HEK293 (cell line): ENCODE measurements at regions not wholly inside any gene's neighbourhood (a gene's known extent, or its start where the extent isn't known, plus 50 kb on each side); places are given as distances from the start of the nearest gene placed in this dataset.

Experiments used
- CTCF ChIA-PET: fragments of 350-600 bp; formaldehyde crosslinking; extraction: SDS; loops from one replicate; lab custom pipeline; 2021; ENCODE audit warnings: antibody characterized with exemption; lab: Yijun Ruan, JAX
- POLR2A ChIA-PET: fragments of 300-600 bp; formaldehyde crosslinking; extraction: SDS; loops from one replicate; lab custom pipeline; 2020; ENCODE audit warnings: antibody characterized with exemption, inconsistent platforms; lab: Yijun Ruan, JAX
- H3K27ac ChIP-seq: fragments of 200-500 bp; sonication (Bioruptor generic); 2 replicates; pipeline ENCODE4 v1.5.1; 2014; ENCODE audit warnings: low read depth, low read length, control low read depth, inconsistent platforms; ENCODE audit errors: extremely low read depth
- H3K36me3 ChIP-seq, 2 experiments: fragments of 200-500 bp in 1 of 2; sonication (Bioruptor generic) in 1 of 2; 1 replicate in 1 of 2; 2 replicates in 1 of 2; pipeline ENCODE4 v1.5.1; 2014 to 2017; ENCODE audit warnings: inconsistent platforms in 2 of 2, low read length in 2 of 2; ENCODE audit not compliant: control insufficient read depth in 2 of 2, insufficient read depth in 1 of 2
- H3K4me1 ChIP-seq: fragments of 200-500 bp; sonication (Bioruptor generic); 2 replicates; pipeline ENCODE4 v1.5.1; 2014; ENCODE audit warnings: mild to moderate bottlenecking, low read length, inconsistent platforms; ENCODE audit not compliant: control insufficient read depth, insufficient read depth
- H3K4me3 ChIP-seq: 2 replicates; pipeline ENCODE4 v1.5.1; 2011; ENCODE audit warnings: low read depth, mild to moderate bottlenecking, control low read depth, low read length, moderate library complexity
- H3K9me3 ChIP-seq: fragments of 200-500 bp; sonication (Bioruptor generic); 2 replicates; pipeline ENCODE4 v1.5.1; 2014; ENCODE audit warnings: low read depth, low read length, inconsistent platforms; ENCODE audit not compliant: control insufficient read depth, insufficient read depth
- FEZF1 ChIP-seq: fragments of 450-650 bp; formaldehyde crosslinking; IDR thresholded peaks from 2 replicates; pipeline ENCODE4 v1.5.1; 2016; ENCODE audit warnings: missing biosample characterization, missing genetic modification characterization
- KLF8 ChIP-seq: fragments of 450-650 bp; formaldehyde crosslinking; IDR thresholded peaks from 2 replicates; pipeline ENCODE4 v1.5.1; 2016; ENCODE audit warnings: missing biosample characterization, missing genetic modification characterization
- OVOL3 ChIP-seq: fragments of 450-650 bp; formaldehyde crosslinking; IDR thresholded peaks from 2 replicates; pipeline ENCODE4 v1.5.1; 2016; ENCODE audit warnings: missing biosample characterization, missing genetic modification characterization
- ZBTB1 ChIP-seq: fragments of 450-650 bp; formaldehyde crosslinking; IDR thresholded peaks from 2 replicates; pipeline ENCODE4 v1.5.1; 2016; ENCODE audit warnings: missing biosample characterization, missing genetic modification characterization
- ZNF140 ChIP-seq: fragments of 450-650 bp; formaldehyde crosslinking; IDR thresholded peaks from 2 replicates; pipeline ENCODE4 v1.5.1; 2016; ENCODE audit warnings: missing biosample characterization, missing genetic modification characterization
- ZNF169 ChIP-seq: fragments of 450-650 bp; formaldehyde crosslinking; IDR thresholded peaks from 2 replicates; pipeline ENCODE4 v1.5.1; 2016; ENCODE audit warnings: missing biosample characterization, missing genetic modification characterization
- ZNF335 ChIP-seq: fragments of 450-650 bp; formaldehyde crosslinking; conservative IDR thresholded peaks from 2 replicates; pipeline ENCODE4 v1.5.1; 2016; ENCODE audit warnings: missing biosample characterization, missing genetic modification characterization
- ZNF585B ChIP-seq: fragments of 450-650 bp; formaldehyde crosslinking; IDR thresholded peaks from 2 replicates; pipeline ENCODE4 v1.5.1; 2016; ENCODE audit warnings: missing biosample characterization, missing genetic modification characterization
- ZNF626 ChIP-seq: fragments of 450-650 bp; sonication (Bioruptor Pico); formaldehyde crosslinking; IDR thresholded peaks from 2 replicates; pipeline ENCODE4 v1.5.1; 2018; ENCODE audit warnings: missing biosample characterization, missing genetic modification characterization, inconsistent platforms
- ZNF768 ChIP-seq: fragments of 450-650 bp; formaldehyde crosslinking; IDR thresholded peaks from 2 replicates; pipeline ENCODE4 v1.5.1; 2018; ENCODE audit warnings: missing biosample characterization, mild to moderate bottlenecking, missing genetic modification characterization
- ZNF777 ChIP-seq: fragments of 450-650 bp; formaldehyde crosslinking; IDR thresholded peaks from 2 replicates; pipeline ENCODE4 v1.5.1; 2017; ENCODE audit warnings: missing biosample characterization, missing genetic modification characterization, borderline replicate concordance
- ZNF830 ChIP-seq: fragments of 450-650 bp; IDR thresholded peaks from 2 replicates; pipeline ENCODE4 v1.5.0; 2018; ENCODE audit warnings: missing biosample characterization, missing genetic modification characterization, low read depth, mild to moderate bottlenecking, moderate library complexity
- TF ChIP-seq, protein P1 (sequence below): fragments of 450-650 bp; formaldehyde crosslinking; IDR thresholded peaks from 2 replicates; pipeline ENCODE4 v1.5.1; 2016; ENCODE audit warnings: missing biosample characterization, missing genetic modification characterization
- TF ChIP-seq, protein P2 (sequence below): fragments of 450-650 bp; formaldehyde crosslinking; IDR thresholded peaks from 2 replicates; pipeline ENCODE4 v1.5.1; 2016; ENCODE audit warnings: missing biosample characterization, missing genetic modification characterization
- TF ChIP-seq, protein P3 (sequence below): fragments of 450-650 bp; formaldehyde crosslinking; IDR thresholded peaks from 2 replicates; pipeline ENCODE4 v1.5.1; 2016; ENCODE audit warnings: missing biosample characterization, missing genetic modification characterization

DNA sequence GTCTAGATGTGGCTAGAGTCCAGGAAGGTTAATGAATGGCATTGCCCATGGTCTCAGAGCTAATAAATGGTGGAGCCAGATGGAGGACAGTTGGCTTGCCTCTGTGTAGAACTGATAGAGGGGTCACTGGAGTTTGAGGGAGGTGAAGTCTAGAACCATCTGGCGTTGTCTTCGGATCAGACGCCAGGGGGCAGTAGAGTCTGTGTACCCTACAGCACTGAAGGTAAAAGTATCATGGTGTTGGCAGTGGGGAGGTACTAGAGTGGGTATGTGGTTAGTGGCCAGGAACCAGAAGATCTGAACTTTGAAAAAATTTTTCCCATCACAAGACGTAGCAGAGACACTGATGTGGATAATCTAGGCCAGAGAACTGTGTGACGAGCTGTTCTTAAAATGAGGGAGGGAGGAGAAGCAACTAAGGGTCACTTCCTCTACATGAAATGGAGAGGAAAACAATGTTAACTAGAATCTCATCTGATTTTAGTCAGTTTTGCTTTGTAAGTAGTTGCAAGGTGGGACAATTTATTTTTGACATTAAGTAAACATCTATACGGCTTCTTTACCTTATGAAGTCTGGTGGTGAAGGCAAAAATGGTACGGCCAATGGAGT lies 227.9 kb upstream of the PRSS58 start:
- no peak overlapping the region for H3K27ac ChIP-seq

DNA sequence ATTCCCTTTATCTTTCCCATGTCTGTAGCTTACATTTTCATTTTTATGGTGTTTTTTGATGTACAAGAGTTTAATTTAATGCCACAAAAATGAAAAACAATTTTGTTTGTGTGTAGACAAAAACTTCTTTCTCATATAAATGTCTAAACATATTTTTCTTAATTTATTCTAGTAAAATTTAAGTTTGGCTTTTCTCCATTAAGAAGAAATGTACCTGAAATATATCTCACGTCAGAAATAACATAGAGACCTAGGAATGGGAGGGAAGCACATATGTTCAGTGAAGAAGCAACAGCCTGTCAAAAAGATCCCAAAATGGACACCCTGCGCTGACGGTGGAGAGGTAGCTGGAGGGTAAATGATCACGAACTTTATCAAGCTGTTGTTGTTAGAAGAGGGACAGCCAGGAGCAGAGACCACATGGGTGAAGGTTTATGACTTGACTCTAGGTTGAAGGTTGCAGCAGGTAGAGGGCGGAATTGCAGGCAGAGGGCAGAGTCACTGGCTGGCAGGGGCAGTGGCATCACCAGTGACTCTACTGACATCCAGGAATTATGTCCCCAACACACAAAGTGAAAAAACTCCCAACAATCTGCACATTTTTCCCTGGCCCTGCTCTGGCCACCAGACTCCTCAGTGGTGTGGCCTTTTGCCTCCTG lies 225.9 kb upstream of the PRSS58 start:
- no peaks in the 10 kb centered on the region for H3K9me3 ChIP-seq
- H3K27ac ChIP-seq = no peak overlapping the region
- H3K4me1 ChIP-seq = no peaks in the 10 kb centered on the region
- H3K4me3 ChIP-seq = no peak overlapping the region
- CTCF ChIA-PET = interaction anchor here (0.6 to 12.2 kb wide), 32 partner anchors 7 to 1651 kb away, joined by 3 to 276 read pairs (median 5); no protein-coding TSS in a partner anchor
- POLR2A ChIA-PET = no interaction called here
- H3K36me3 ChIP-seq = no peaks in the 10 kb centered on the region
- TF ChIP-seq KLF8 (tag by site-specific recombination) (no peak), ZNF140 (0 out of 2 replicates have a peak, but pooled peaks have one; percentile 17)

More for the DNA sequence above, 227.9 kb upstream of the PRSS58 start:
- ChIA-PET CTCF (interaction anchor here (0.6 to 12.2 kb wide), 24 partner anchors 10 to 547 kb away, joined by 3 to 276 read pairs (median 4); no protein-coding TSS in a partner anchor), POLR2A (no interaction called here)
- H3K4me1 ChIP-seq = no peaks in the 10 kb centered on the region
- H3K4me3 ChIP-seq = no peak overlapping the region
- TF ChIP-seq ZNF169 (tag by site-specific recombination) = no peak
- TF ChIP-seq, protein P1, sequence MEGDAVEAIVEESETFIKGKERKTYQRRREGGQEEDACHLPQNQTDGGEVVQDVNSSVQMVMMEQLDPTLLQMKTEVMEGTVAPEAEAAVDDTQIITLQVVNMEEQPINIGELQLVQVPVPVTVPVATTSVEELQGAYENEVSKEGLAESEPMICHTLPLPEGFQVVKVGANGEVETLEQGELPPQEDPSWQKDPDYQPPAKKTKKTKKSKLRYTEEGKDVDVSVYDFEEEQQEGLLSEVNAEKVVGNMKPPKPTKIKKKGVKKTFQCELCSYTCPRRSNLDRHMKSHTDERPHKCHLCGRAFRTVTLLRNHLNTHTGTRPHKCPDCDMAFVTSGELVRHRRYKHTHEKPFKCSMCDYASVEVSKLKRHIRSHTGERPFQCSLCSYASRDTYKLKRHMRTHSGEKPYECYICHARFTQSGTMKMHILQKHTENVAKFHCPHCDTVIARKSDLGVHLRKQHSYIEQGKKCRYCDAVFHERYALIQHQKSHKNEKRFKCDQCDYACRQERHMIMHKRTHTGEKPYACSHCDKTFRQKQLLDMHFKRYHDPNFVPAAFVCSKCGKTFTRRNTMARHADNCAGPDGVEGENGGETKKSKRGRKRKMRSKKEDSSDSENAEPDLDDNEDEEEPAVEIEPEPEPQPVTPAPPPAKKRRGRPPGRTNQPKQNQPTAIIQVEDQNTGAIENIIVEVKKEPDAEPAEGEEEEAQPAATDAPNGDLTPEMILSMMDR (tag by site-specific recombination) = 0 out of 2 replicates have a peak, but pooled peaks have one; percentile 18
- H3K9me3 ChIP-seq = no peaks in the 10 kb centered on the region
- H3K36me3 ChIP-seq = no peaks in the 10 kb centered on the region

DNA sequence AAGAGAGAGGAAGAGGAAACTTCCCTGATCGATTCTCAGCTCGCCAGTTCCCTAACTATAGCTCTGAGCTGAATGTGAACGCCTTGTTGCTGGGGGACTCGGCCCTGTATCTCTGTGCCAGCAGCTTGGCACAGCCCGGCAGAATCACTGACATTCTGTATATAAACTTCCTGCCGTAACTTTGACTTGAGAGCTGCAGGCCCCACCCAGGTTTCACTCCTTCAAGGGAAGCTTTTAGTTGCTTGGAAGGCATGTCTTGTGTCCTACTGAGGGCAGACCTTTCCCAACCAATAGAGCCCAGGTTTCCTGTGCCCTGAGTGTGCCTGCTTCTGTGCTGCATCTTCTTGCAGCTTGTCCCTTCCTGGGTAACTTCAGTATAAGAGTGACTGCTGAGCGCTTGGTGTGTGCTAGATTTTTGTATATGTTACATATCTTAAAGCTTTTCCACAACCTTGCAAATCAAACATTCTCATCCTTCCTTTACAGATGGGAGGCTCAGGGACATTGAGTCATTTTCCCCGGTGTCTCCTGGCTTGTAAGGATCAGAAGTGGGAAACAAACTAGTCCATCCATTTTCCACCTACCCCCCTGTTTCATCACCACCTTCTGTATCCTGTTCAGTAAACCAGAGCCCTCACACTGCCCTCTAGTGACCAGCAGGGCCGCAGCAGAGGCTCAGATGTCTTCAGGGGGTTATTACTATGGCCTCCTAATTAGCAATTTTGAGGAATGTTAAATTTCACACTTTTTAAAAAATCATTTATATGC lies 225.2 kb upstream of the PRSS58 start:
- Histone ChIP-seq H3K4me1 (no peaks in the 10 kb centered on the region), H3K4me3 (no peak overlapping the region), H3K9me3 (no peaks in the 10 kb centered on the region), H3K36me3 (no peaks in the 10 kb centered on the region), H3K27ac (no peak overlapping the region)
- TF ChIP-seq, protein P2, sequence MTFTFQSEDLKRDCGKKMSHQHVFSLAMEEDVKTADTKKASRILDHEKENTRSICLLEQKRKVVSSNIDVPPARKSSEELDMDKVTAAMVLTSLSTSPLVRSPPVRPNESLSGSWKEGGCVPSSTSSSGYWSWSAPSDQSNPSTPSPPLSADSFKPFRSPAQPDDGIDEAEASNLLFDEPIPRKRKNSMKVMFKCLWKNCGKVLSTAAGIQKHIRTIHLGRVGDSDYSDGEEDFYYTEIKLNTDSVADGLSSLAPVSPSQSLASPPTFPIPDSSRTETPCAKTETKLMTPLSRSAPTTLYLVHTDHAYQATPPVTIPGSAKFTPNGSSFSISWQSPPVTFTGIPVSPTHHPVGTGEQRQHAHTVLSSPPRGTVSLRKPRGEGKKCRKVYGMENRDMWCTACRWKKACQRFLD (tag by site-specific recombination) = no peak
- no peak for TF ChIP-seq ZNF777 (tag by site-specific recombination)
- TF ChIP-seq, protein P3, sequence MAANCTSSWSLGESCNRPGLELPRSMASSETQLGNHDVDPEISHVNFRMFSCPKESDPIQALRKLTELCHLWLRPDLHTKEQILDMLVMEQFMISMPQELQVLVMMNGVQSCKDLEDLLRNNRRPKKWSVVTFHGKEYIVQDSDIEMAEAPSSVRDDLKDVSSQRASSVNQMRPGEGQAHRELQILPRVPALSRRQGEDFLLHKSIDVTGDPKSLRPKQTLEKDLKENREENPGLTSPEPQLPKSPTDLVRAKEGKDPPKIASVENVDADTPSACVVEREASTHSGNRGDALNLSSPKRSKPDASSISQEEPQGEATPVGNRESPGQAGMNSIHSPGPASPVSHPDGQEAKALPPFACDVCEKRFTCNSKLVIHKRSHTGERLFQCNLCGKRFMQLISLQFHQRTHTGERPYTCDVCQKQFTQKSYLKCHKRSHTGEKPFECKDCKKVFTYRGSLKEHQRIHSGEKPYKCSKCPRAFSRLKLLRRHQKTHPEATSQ (tag by site-specific recombination) = no peak
- no peak for TF ChIP-seq ZNF768 (tag by site-specific recombination)
- no peak for TF ChIP-seq OVOL3
- no peak for TF ChIP-seq ZNF335 (tag by site-specific recombination)
- TF ChIP-seq ZNF585B (tag by site-specific recombination) = no peak
- TF ChIP-seq ZNF626 = no peak
- TF ChIP-seq ZBTB1 = no peak
- no peak for TF ChIP-seq ZNF830 (tag by site-specific recombination)
- no peak for TF ChIP-seq FEZF1 (tag by site-specific recombination)
- ChIA-PET CTCF (interaction anchor here (0.5 to 12.2 kb wide), 38 partner anchors 8 to 1652 kb away, joined by 3 to 276 read pairs (median 4); no protein-coding TSS in a partner anchor), POLR2A (no interaction called here)
